Stimulated activated CD4-positive, alpha-beta T cell treated with anti-CD3 and anti-CD28 coated beads, Interleukin-15, amount 100 ng/mL, for 48 hours (primary cell): ENCODE measurements at regions not wholly inside any gene's neighbourhood (a gene's known extent, or its start where the extent isn't known, plus 50 kb on each side); places are given as distances from the start of the nearest gene placed in this dataset.

Experiments
- DNase-seq, 2 donors: peaks; one replicate each; pipeline ENCODE4 v3.0.0-alpha.2; 2020; ENCODE audit warnings: low read depth in 2 of 2

DNA sequence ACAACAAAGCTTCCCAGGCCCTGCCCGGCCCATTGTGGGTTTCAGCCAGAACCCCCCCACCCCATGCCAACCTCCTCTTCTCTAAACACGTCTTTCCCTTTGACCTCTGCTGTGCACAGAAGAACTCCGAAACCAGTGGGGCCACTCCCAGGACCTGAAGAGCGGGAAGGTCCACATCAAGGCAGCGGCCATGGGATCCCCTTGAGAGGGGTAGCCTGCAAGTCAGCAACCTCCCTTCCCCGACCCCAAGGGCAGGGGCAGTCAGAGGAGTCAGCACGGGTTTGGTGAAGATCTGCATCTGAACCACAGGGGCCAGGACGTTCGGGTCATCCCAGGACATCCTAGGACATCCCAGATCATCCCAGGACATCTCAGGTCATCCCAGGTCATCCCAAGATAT lies 379.9 kb upstream of the IRX4 start:
- DNase-seq: no peak

DNA sequence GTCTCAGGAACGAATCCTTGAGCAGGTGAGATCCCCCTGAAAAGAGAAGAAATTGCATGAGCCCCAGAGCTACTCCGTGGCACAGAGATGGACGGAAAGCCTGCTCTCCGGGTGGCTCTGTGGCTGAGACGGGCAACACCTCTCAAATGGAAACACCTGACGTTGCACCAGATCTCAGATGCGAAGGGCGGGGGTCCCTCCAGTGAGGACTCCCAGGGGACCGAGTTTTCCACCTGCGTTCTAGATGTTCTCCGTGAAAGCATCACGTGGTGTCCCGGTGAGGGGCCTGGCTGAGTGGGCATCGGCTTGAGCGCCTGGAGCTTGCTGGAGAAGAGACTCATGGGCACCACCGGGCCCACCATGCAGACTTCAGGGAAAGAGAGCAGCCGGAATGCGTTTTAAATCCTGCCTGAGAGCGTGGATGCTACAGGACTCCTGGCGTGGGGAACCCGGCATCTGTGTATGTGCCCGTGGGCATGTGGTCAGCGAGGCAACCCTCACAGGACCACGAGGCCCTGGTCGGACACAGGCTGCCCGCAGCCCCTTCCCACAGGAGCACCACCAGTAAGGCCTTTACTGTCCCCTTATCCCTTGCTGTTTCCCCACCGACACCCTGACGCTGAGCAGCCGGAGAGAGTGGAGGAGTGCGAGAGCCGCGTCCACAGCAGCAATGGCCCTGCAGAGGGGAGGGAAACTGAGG lies 378.4 kb upstream of the IRX4 start:
- no peak for DNase-seq

DNA sequence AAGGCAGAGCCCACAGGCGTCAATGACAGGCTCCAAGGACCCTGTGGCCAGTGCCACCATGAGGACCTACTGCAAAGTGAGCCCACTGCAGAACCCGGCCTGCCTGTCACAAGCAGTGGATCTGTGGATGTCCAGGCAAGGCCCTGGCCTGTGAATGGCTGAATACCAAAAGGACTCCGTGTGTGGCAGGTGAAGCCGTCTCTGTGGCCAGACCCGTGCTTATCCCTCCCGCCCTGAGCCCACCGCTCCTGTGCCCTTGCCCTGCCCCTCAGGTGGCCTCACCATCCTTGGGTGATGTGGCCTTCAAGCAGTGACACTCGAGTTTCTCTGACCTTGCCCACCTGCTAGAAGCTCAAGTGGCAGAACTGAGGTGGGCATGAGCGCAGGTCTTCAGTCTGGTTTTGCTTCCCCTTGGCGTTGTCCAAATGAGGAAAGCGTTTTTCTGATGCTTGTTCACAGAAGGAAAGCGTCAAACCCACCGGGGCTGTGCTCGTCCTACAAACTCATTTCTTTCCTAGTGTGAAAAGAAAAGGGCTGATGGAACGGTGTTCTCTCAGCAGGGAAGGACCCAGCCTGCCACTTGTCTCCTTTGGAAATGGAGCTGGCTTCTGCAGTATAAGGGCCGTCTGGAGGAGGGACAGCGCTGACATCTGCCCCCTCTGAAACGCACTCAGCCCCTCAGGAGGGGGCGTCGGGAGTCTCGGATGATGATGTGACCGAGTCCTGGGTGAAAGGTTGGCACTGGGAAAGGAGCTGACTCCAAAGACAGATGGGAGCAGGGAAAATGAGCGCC lies 377.7 kb upstream of the IRX4 start:
- DNase-seq: no peak

DNA sequence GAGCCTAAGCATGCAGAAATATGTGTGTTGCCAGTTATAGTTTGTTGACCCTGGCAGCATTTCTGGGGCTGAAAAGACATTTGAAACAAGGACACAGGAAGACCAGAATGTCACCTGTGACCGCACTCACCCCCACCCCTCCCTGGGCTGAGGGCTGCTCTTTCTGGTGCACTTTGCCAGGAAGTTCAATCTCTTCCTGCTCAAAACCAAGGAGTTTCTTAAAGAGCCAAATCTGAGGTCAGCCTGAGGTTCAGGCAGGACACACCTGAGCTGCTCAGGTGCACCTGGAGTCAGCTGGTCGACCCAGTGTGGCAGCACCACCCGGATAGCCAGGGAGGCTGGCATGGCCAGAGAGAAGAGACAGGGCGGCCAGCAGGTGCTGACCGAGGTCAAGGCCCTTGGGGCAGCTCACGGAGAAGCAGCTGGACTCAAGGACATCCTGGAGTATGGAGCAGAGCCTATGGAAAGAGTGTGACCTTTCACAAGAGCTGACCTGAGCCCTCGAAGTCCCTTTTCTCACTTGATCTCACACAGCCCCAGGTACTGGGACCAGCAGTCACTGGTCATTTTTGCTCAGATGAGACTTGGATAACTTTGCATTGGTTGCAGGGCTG lies 376.9 kb upstream of the IRX4 start:
- no peak for DNase-seq

DNA sequence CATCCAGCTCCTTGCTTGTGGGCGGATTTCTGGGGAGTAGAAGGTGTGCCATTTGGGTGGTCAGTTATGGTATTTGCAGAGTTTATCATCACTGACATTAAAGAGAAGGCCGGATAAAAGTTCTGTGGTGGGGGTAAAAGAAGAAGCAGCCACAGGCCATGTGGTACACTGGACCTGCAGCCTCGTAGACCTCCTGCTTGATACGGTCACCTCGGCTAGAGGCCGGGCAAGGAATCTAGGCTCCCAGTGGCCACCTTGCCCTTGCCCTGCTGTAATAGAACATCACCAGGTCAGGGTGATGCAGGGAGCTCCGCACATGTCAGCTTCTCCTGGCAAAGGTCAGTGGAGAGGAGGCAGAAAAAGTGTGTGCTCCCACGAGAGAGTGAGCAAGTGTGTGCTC lies 376.1 kb upstream of the IRX4 start:
- no peak for DNase-seq

DNA sequence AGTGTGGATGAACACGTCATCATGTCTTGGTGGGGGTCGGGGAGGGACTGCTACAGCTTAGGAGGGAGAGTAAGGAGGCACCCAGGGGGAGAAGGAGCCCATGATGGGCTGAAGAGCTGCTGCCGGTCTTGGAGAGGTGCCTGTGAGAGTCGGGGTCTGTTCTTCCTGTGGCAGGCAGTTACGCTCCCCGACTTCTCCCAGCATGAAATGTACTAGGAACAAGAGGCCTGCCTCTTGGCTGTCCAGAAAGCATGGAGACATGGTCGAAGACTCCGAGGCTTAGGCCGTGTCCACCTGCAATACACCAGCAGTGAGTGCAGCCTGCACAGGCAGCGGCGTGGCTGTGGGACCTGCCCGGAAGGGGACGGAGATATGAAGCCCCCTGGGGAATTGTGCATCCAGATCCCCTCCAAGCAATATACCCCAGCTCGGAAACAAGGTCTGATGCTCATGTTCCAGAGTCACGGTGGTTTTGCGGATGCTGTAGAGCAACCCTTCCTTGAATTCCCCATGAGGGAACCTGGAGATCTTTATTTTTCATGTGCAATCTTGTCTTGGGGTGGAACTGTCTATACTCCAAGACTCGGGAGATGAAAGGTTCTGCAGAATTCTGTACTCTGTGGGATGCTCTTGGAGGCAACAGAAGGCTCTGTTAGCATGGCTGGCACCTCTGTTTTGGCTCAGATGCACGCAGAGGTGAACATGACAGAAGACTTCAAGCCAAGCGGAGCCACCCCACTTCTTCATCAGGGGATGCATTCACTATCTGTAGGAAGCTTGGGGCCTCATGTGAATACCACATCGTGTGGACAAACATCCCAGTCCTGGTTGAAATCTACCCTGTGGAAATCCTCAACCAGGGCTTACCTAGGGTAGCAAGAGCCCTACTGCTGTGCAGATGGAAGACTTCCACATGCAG lies 374.9 kb upstream of the IRX4 start:
- no peak for DNase-seq

DNA sequence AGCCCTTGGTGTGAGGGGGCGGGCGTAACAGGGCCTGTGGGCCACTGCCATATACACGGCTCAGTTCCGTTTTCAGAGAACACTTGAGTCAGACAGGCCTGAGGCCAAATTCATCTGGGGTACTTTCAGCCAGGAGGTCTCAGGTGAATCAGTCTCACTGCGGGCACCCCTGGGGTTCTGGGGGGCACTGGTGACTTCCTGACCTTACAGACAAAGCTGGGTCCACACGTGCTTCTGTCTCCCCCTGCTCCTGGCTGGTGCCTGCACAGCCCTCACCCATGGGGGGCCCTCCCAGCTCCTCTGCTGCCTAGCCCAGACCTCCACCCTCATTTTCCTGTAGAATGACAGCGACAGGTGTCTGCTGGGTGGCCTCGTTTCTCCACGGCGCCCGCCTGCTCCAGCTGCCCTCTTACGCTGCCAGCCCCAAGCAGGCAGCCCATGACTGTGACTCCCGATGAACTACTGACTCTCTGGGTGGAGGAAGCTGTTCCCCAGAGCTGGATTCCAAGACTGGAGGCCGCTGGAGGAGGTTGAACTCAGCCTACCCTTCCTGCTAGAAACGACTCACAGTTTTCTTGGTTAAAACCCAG lies 374.1 kb upstream of the IRX4 start:
- no peak for DNase-seq

DNA sequence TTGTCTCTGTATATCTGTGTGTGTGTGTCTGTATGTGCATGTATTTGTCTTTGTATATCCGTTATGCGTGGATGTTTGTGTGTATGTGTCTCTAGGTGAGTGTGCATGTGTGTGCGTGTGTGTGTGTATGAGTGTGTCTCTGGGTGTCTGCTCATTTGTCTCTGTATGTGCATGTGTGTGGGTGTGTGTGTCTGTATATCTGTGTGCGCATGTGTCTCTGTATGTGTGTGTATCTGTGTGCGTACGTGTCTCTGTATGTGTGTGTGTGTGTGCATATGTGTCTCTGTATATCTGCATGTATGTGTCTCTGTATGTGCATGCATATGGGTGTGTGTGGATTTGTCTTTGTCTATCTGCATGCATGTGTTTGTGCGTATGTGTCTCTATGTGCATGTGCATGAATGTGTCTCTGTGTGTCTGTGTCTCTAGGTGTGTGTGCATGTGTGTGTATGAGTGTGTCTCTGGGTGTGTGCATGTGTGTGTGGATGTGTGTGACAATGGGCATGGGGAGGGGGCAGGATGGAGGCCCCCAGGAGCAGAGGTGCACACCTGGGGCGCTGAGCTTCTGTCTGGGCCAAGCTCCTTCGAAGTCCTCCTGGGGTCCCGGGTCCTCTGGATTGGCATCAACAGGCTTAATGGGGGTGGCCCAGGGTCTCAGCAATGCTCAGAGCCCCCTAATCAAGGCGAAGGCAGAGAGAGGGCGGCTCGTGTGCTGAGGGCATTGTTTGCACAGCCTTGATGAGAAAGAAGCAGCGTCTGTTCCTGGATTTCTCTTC lies 373.4 kb upstream of the IRX4 start:
- DNase-seq: no peak

DNA sequence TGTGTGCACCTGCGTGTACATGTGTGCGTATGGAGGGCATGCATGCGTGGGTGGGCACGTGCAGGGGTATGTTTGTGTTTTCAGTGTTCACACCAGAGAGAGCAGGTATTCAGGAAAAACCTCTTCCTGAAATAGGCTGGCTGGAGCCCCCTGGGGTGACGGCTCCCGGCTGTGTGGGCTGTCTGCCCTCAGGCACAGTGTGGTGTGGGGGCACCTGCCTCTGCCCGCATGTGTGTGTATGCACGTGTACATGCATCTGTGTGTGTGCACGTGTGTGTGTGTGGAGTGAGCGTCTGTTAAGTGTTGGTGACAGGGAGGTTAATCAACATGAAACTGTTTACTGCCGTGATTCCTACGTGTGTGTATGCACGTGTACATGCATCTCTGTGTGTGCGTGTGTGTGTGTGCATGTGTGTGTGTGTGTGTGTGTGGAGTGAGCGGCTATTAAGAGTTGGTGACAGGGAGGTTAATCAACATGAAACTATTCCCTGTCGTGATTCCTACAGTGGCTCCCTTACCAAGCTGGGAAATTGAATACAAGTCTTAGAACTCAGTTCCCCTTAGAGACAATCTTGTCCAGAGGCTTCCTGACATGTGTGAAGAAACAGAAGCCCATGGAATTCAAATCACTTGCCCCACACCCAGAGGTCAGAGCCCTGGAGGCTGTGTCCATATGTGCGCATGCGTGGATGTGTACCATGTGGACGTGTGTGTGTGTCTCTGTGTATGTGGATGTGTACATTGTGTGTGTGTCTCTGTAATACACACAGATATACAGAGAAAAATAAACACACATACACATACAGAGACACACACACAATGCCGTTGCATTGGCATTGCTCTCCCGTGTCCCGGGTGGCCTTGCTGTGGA lies 372.4 kb upstream of the IRX4 start:
- no peak for DNase-seq

DNA sequence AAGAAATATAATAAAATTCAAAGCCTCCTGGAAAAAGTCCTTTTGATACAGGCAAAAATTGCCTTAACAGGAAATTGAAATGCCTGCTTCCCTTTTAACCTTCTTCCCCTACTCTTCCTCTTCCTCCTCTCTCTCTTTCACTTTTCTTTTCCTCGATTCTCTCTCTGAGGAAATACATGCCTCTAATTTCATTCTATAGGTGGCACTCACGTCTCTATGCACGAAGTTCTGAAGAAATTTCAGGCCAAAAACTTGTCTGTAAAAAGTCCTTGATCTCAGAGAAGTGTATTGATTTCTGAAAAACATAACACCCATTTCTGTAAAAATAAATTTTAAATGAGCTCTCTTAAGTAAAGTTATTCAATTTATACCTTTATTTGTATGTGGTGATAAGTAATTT lies 371.7 kb upstream of the IRX4 start:
- DNase-seq: no peak

DNA sequence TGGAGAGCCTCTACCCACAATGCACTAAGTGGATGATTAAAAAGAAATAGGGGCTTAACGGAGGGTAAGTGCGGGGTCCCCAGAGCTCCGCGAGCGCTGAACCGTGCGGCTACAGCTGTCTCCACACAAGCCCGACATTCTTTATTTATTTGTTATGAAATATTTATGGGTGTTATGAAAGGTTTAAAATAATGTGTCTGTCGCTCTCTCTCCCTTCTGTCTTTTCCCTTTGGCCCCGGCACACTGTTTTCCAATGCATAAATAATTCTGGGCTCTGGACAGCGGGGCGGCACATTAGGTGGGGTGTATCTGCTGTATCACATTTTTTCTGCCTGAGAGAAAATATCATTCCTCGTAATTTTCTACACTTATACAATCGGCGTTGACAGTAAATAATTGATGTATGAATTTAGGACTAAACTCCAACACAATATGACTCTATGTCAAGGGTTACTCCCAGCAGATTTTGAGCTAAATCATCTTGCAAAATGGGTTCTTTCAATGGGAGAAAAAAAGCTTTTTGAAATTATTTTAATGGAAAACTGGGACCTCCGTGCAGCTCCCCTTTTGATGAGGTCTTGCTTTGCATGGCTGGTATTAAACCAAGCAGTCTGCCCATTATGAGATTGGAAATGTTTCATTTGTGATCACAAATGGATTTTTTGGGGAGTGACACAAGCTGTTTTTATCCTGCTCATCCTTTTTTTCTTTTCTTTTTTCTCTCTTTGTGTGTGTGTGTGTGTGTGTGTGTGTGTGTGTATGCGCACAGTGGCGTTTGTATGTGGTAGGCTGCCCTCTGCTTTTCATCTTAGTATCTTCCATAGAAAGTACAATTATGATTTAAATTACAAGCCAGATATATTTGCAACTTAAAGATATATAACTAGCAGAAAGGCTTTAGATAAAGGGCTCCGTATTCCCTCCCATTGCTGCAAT lies 370.6 kb upstream of the IRX4 start:
- DNase-seq: no peak

DNA sequence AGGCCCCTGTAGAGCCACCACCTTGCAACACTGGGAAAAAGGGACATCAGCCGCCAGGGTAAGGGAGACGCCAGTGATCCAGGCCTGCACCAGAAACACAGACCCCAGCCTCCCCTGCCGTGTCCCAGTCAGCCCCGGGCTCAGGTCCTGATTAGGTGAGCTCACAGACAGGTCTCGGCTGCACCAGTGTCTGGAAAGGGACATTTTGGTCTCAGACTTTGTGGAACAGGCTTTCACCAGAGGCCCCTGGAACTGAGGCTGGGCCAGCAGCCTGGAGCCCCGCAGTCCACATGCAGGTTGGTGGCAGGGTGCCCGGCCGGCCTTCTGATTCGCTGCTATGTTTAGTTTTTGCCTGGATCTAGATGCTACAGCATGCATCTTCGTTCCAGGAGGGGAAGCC lies 369.0 kb upstream of the IRX4 start:
- no peak for DNase-seq

DNA sequence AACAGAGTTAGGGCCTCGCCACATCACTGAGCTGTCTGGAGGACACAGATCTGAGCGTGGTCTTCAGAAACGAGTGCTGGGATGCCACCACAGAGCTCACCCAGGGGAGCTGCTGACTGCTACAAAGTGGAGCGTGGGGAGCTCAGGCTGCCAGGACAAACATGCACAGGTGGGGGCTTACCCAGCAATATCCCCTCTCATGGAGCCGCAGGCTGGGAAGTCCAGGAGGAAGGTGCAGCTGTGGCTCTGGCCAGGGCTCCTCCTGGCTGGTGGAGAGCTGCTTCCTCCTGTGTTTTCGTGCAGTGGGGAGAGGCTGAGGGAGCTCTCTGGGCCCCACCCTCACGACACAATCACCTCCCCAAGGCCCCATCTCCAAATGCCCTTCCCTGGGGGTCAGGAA lies 368.6 kb upstream of the IRX4 start:
- no peak for DNase-seq

DNA sequence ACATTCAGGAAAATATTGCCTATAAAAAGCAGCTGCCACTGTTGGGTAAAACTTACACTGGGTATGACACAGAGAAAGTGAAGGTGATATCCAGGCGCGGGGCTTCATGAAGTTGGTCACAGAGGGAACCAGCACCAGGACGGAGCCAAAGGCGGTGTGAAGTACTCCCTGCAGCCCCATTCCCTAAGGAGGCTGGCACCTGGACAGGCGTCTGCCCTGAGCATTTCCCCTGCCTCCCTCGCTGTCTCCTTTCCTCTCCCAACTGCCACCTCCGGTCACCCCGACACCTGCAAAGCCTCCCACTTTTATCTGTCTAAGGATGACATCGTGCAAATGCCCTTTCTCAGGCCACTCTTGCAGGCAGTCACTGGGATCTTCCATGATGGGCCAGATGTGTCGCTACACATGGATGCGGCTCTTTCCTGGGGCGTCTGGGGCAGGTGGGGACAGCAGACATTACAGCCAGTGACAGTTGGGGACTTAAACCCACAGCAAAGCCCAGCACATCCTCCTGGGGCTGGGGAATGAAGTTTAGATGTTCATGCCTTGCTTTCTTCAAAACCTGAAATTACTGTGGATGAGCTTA lies 367.7 kb upstream of the IRX4 start:
- DNase-seq: no peak

DNA sequence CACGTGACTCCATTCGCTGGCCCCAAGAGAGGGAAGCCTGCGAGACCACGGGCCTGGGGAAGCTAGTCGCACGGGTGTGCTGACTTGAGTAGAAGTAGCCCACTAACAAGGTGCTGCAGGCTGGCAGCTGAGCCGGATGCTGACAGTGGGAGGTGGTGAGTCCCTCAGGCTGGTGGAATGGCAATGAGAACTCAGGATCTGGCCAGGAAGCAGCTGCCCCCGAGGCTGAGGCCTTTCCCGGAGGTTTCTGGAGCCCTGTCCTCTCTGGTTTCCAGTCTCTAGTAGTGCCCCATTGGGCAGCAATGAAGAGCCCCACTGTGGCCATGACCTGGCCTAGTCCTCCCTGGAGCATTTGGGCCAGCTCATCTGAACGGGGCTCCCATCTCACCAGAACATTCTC lies 366.7 kb upstream of the IRX4 start:
- no peak for DNase-seq

DNA sequence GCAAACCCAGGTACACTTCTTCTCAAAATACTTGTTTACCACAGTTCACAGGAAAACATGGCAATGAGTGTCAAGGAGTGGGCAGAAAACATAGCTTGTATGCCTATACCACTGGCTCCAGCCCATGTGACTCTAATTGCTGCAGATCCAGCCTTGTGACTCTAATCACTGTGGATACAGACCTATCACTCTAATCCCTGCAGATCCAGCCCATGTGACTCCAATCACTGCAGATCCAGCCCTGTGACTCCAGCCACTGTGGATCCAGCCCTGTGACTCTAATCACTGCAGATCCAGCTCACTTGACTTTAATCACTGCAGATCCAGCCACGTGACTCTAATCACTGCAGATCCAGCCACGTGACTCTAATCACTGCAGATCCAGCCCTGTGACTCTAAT lies 366.3 kb upstream of the IRX4 start:
- DNase-seq: no peak

DNA sequence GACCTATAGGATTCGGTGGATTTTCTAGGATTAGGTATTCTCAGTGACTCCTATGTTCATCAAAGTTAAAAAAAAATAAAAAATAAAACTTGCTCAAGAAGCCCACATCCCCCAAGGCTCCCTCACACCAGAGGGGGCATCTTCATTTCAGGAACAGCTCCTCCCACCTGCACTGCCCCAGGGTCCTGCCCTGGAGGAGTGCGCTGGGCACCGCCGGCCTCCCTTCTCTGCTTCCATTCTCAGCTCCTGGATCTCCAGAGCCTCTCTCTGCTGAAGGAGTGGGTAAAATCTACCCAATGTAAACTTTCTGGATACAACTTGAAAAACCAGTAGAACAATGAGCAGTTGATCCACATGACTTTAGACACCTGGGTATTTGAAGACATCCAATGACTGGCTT lies 359.8 kb upstream of the IRX4 start:
- DNase-seq: no peak

DNA sequence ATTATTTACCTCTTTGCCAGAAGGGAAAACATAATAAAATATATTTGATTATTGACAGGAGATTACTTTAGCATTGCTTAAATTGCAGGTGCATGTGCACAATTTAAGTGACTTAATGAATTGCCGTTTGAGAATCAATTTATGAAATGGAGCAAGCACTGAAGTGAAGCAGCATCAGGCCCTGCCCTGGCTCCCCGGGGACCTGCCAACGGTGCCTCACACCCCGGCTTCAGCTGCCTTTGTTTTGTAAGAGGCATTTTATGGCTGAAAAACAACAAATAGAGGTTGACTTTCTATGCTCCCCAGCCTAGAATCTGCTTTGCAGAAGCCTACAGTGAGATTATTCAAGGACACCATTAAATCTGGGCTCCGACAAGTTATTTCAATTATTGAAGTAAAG lies 359.1 kb upstream of the IRX4 start:
- DNase-seq: no peak
